Type B pancreatic cell (in vitro differentiated cells): ENCODE measurements at regions not wholly inside any gene's neighbourhood (a gene's known extent, or its start where the extent isn't known, plus 50 kb on each side); places are given as distances from the start of the nearest gene placed in this dataset.

Source experiments
- DNase-seq: peaks from one replicate; pipeline ENCODE4 v3.0.0; 2021; ENCODE audit warnings: mixed read lengths; ENCODE audit not compliant: unreplicated experiment; ENCODE audit errors: extremely low spot score
- H3K27ac Mint-ChIP-seq: 2 replicates; pipeline ENCODE4 v1.8.0; 2021; ENCODE audit warnings: mild to moderate bottlenecking, mixed read lengths
- H3K27me3 Mint-ChIP-seq: 2 replicates; pipeline ENCODE4 v1.8.0; 2021; ENCODE audit warnings: mixed read lengths
- H3K36me3 Mint-ChIP-seq: 2 replicates; pipeline ENCODE4 v1.8.0; 2021; ENCODE audit warnings: mixed read lengths
- H3K4me1 Mint-ChIP-seq: one replicate; pipeline ENCODE4 v1.8.0; 2021; ENCODE audit warnings: mixed read lengths; ENCODE audit not compliant: unreplicated experiment
- H3K4me3 Mint-ChIP-seq: 2 replicates; pipeline ENCODE4 v1.8.0; 2021; ENCODE audit warnings: mild to moderate bottlenecking, mixed read lengths
- H3K9me3 Mint-ChIP-seq: 2 replicates; pipeline ENCODE4 v1.8.0; 2021; ENCODE audit warnings: mixed read lengths
- TF ChIP-seq, protein P1 (sequence below): fragments of 200-600 bp; sonication (generic); conservative IDR thresholded peaks from 2 replicates; pipeline ENCODE4 v1.5.0; 2021; ENCODE audit warnings: antibody characterized with exemption, mild to moderate bottlenecking

- H3K36me3 Mint-ChIP-seq = no peaks in the 10 kb centered on the region
- H3K27ac Mint-ChIP-seq = no peak overlapping the region
- no peaks in the 10 kb centered on the region for H3K4me1 Mint-ChIP-seq
- no peaks in the 10 kb centered on the region for H3K27me3 Mint-ChIP-seq
- TF ChIP-seq, protein P1, sequence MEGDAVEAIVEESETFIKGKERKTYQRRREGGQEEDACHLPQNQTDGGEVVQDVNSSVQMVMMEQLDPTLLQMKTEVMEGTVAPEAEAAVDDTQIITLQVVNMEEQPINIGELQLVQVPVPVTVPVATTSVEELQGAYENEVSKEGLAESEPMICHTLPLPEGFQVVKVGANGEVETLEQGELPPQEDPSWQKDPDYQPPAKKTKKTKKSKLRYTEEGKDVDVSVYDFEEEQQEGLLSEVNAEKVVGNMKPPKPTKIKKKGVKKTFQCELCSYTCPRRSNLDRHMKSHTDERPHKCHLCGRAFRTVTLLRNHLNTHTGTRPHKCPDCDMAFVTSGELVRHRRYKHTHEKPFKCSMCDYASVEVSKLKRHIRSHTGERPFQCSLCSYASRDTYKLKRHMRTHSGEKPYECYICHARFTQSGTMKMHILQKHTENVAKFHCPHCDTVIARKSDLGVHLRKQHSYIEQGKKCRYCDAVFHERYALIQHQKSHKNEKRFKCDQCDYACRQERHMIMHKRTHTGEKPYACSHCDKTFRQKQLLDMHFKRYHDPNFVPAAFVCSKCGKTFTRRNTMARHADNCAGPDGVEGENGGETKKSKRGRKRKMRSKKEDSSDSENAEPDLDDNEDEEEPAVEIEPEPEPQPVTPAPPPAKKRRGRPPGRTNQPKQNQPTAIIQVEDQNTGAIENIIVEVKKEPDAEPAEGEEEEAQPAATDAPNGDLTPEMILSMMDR = no peak
- H3K4me3 Mint-ChIP-seq = no peak overlapping the region
- H3K9me3 Mint-ChIP-seq = peaks cover 9% of the 10 kb centered on the region
- no peak for DNase-seq
These were observed 715.0 kb downstream of the FAM133A start for GRCh38 chrX:94389044-94389443.

DNA sequence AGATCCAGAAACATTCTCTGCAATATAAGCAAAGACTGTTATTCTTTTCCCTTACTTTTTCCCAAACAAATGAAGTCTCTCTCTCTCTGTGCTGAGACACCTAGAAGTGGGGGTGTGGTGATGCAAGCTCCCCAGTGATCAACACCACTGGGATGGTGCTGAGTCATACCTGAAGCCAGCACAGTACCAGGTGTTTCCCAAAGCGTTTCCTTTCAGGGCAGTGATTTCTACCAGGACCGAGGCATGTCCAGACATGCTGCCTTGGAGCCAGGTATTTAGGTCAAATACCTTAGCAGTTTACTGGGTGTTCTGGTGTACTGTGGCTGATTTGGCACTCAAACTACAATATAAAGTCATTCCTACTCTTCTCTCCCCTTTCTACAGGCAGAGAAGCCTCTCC lies 726.5 kb downstream of the FAM133A start:
- no peaks in the 10 kb centered on the region for H3K9me3 Mint-ChIP-seq
- H3K4me1 Mint-ChIP-seq = no peaks in the 10 kb centered on the region
- peak overlapping the region; percentile 86 for H3K27ac Mint-ChIP-seq
- H3K27me3 Mint-ChIP-seq = no peaks in the 10 kb centered on the region
- peaks cover 4% of the 10 kb centered on the region for H3K36me3 Mint-ChIP-seq
- DNase-seq = no peak
- TF ChIP-seq, protein P1 = no peak
- no peak overlapping the region for H3K4me3 Mint-ChIP-seq

DNA sequence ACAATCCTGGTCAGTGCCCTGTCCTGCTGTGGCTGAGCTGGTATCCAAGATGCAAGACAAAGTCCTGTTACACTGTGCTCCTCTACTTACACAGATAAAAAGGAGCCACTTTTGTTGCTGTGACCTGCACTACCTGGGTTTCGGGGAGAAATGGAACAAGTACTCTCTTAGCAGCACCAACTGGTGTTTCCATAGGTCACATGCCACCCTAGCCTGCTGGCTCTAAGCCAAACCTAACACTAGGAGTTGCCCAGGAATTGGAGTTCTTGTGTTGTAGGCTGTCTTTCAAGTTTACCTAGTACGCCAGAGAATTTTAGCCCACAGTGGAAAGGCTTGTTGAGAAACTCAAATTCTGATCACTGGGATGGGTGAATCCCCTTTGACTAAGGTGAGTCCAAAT lies 727.4 kb downstream of the FAM133A start:
- Mint-ChIP-seq H3K9me3 (no peaks in the 10 kb centered on the region), H3K27me3 (no peaks in the 10 kb centered on the region), H3K4me3 (no peak overlapping the region), H3K27ac (peak overlapping the region; percentile 34), H3K4me1 (no peaks in the 10 kb centered on the region), H3K36me3 (peaks cover 4% of the 10 kb centered on the region)
- TF ChIP-seq, protein P1 = no peak
- no peak for DNase-seq

- H3K36me3 Mint-ChIP-seq = no peaks in the 10 kb centered on the region
- H3K9me3 Mint-ChIP-seq = no peaks in the 10 kb centered on the region
- H3K27me3 Mint-ChIP-seq = no peaks in the 10 kb centered on the region
- TF ChIP-seq, protein P1 = no peak
- H3K27ac Mint-ChIP-seq = no peak overlapping the region
- no peak overlapping the region for H3K4me3 Mint-ChIP-seq
- DNase-seq = no peak
- no peaks in the 10 kb centered on the region for H3K4me1 Mint-ChIP-seq
These were observed 740.7 kb downstream of the FAM133A start for GRCh38 chrX:94414746-94415145.

DNA sequence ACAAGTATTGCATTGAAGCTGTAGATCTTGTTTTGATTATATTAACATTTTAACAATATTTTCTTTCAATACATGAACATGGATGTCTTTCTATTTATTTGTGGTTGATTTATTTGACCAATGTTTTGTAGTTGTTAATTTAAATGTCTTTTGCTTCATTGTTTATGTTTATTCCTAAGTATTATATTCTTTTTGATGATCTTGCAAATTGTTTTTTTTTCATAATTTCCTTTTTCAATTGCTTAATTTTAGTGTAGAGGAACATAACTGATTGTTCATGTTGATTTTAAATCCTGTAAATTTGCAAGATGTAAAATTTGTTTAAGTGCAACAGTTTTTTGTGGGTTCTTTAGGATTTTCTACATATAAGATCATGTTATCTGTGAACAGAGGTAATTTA lies 744.1 kb downstream of the FAM133A start:
- Mint-ChIP-seq H3K27ac (no peak overlapping the region), H3K27me3 (no peaks in the 10 kb centered on the region), H3K36me3 (no peaks in the 10 kb centered on the region), H3K4me1 (no peaks in the 10 kb centered on the region), H3K4me3 (no peak overlapping the region), H3K9me3 (no peaks in the 10 kb centered on the region)
- DNase-seq = no peak
- TF ChIP-seq, protein P1 = no peak

DNA sequence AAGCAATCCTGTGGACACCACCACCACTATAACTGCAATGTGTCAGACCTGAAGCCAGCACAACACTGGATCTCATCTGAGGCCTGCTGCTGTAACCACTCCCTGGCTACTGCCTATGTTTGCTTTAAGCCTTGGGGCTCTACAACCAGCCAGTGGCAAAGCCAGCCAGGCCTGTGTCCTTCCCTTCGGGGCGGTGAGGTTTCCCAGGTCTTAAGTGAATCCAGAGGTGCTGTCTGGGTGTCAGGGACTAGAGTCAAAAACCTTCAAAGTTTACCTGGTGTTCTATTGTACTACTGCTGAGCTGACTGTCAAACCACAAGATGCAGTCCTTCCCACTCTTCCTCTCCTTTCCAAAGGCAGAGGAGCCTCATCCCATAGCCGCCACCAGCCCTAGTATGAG lies 750.5 kb downstream of the FAM133A start:
- H3K4me1 Mint-ChIP-seq = no peaks in the 10 kb centered on the region
- no peak overlapping the region for H3K4me3 Mint-ChIP-seq
- no peaks in the 10 kb centered on the region for H3K27me3 Mint-ChIP-seq
- H3K9me3 Mint-ChIP-seq = no peaks in the 10 kb centered on the region
- no peak overlapping the region for H3K27ac Mint-ChIP-seq
- H3K36me3 Mint-ChIP-seq = no peaks in the 10 kb centered on the region
- DNase-seq = no peak
- TF ChIP-seq, protein P1 = no peak
